ENCODE measurements at regions not wholly inside any gene's neighbourhood (a gene's known extent, or its start where the extent isn't known, plus 50 kb on each side); places are given as distances from the start of the nearest gene placed in this dataset.

GRCh38 chr16:85460252-85461021 lies 152.7 kb upstream of the GSE1 start:
- TF ChIP-seq PBX3 (IDR thresholded peaks at IDR 0.05) (no peak), NFIC (IDR thresholded peaks at IDR 0.05; ENCODE audit: borderline replicate concordance) (no peak), RXRA (IDR thresholded peaks at IDR 0.05; ENCODE audit: borderline replicate concordance, low read depth) (no peak), RAD21 (IDR thresholded peaks at IDR 0.05; ENCODE audit: low read length) (no peak), ZBTB33 (IDR thresholded peaks at IDR 0.05; ENCODE audit: borderline replicate concordance, low read depth) (no peak), CTCF (IDR thresholded peaks at IDR 0.05) (no peak), EP300 (IDR thresholded peaks at IDR 0.05; ENCODE audit: borderline replicate concordance in 1 of 2, low read depth in 1 of 2, low read length in 1 of 2) (no peak), TAF1 (IDR thresholded peaks at IDR 0.05; ENCODE audit: borderline replicate concordance, low read depth, low read length) (no peak), TEAD4 (IDR thresholded peaks at IDR 0.05; ENCODE audit: borderline replicate concordance, insufficient read depth) (no peak), SMC3 (IDR thresholded peaks at IDR 0.05; ENCODE audit: low read depth, low read length) (no peak), RFX5 (IDR thresholded peaks at IDR 0.05; ENCODE audit: low read length) (no peak), POLR2AphosphoS5 (IDR thresholded peaks at IDR 0.05; ENCODE audit: low read depth, low read length) (no peak), MXI1 (IDR thresholded peaks at IDR 0.05; ENCODE audit: low read depth, low read length) (no peak), TCF12 (IDR thresholded peaks at IDR 0.05) (no peak)
